GM10266 (cell line): ENCODE measurements at regions not wholly inside any gene's neighbourhood (a gene's known extent, or its start where the extent isn't known, plus 50 kb on each side); places are given as distances from the start of the nearest gene placed in this dataset.

Source experiments
- DNase-seq: peaks from one replicate; pipeline ENCODE4 v3.0.0; 2012; ENCODE audit errors: extremely low spot score
- TF ChIP-seq, protein P1 (sequence below): IDR thresholded peaks from 2 replicates; pipeline ENCODE4 v1.5.1; 2012; ENCODE audit warnings: mild to moderate bottlenecking, low read depth; ENCODE audit not compliant: control insufficient read depth, insufficient read depth; ENCODE audit errors: missing control alignments

DNA sequence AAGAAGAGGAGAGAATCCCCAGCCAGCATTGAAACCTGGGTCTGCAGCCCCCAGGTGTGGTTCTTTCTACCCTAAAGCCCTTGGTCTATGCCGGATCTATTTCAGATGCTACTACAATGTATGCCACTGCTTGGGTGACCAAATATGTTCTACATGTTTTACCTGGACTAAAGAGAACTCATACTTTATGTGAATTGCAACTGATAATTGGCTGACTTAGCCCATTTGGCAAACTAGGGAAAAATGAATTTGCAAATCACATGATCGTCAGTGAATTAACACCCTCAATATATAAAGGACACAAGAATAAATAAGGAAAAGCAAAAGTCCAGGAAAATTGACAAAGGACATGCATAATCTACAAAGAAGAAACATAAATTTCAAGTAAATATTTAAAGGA, 308.8 kb upstream of the IRX2 start:
- TF ChIP-seq, protein P1, sequence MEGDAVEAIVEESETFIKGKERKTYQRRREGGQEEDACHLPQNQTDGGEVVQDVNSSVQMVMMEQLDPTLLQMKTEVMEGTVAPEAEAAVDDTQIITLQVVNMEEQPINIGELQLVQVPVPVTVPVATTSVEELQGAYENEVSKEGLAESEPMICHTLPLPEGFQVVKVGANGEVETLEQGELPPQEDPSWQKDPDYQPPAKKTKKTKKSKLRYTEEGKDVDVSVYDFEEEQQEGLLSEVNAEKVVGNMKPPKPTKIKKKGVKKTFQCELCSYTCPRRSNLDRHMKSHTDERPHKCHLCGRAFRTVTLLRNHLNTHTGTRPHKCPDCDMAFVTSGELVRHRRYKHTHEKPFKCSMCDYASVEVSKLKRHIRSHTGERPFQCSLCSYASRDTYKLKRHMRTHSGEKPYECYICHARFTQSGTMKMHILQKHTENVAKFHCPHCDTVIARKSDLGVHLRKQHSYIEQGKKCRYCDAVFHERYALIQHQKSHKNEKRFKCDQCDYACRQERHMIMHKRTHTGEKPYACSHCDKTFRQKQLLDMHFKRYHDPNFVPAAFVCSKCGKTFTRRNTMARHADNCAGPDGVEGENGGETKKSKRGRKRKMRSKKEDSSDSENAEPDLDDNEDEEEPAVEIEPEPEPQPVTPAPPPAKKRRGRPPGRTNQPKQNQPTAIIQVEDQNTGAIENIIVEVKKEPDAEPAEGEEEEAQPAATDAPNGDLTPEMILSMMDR = no peak
- DNase-seq = no peak

DNA sequence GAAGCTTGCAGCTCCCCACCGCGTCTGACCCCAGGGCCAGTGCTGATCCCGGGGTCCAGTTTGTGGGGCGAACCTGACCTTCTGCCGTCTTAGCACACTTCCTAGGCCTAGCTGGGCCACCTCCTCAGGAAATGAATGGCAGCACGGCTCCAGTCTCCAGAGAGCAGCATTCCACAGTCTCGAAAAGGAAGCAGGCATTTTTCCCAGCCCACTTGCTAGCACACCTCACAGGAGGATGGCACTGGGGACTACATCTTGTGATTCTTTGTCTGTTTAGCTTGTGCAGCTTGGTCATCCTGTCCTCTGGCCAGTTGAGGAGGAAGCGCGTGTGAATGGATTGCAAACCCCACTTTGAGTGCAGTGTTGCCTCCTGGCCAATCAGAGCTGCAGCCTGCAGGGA, 308.0 kb upstream of the IRX2 start:
- no peak for DNase-seq
- TF ChIP-seq, protein P1 = no peak

DNA sequence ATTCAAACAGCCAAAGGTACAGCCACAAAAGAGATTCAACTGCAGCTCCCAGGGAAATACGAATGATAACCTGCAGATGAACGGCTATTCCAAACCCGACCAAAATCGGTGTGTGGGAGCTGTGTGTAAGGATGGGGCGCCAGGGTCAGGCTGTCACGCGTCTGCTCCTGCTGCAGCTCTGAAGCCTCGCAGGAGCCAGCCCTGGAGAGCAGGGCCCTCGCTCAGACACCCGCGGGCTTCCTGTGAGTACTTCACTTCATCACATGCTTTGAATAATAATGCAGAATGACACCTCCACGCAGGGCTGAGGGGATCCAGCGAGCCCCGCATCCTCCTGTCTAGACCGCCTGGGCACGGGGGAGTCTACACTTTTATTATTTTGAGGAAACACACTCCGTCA, 307.5 kb upstream of the IRX2 start:
- TF ChIP-seq, protein P1 = no peak
- no peak for DNase-seq

DNA sequence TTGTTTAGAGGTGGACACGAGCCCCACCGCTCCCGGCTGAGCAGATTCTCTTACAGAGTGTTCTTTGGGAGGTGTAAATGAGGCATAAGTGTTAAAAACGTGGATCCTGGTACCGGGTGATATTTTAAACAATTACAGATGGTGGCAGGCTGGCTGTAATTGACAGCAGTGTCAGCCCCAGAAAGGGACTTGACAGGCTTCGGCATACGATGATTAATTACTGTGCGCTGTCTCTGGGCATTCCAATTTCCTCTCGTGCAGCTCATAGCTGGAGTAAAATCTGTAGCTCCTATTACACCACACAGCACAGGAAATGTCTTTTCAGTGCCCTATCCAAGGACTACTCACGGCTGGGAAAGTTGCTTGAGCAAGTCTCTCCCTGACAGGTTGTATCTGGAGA, 305.4 kb upstream of the IRX2 start:
- no peak for DNase-seq
- TF ChIP-seq, protein P1 = no peak

DNA sequence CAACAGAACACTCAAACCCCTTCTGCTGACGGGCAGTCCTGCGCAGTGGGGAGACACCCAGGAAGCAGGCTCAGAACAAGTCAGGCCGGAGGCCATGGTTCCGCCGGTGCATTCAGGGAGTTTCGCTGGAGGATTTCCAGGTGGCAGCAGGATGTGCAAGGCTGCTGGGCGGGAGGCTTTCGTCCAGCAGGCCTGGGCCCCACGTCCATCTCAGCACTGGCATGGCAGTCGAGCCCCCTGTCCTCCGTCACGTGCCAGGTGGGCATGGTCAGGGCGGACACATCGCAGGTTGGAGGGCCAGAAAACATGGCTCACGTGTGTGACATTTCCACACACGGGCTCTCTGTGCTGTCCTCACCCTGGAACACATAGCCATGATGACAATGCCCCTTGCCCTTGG, 299.9 kb upstream of the IRX2 start:
- TF ChIP-seq, protein P1 = no peak
- no peak for DNase-seq

- no peak for DNase-seq
- TF ChIP-seq, protein P1 = no peak
These were observed 299.4 kb upstream of the IRX2 start for GRCh38 chr5:3050863-3051262.

GRCh38 chr5:3049261-3049660, 297.8 kb upstream of the IRX2 start:
- TF ChIP-seq, protein P1 = no peak
- no peak for DNase-seq
